Tibial nerve (tissue), 4 donors: ENCODE measurements at regions not wholly inside any gene's neighbourhood (a gene's known extent, or its start where the extent isn't known, plus 50 kb on each side); places are given as distances from the start of the nearest gene placed in this dataset.

Source experiments
- EP300 ChIP-seq, 2 donors: sonication (generic); formaldehyde crosslinking; IDR thresholded peaks; one replicate each; pipeline ENCODE4 v1.6.1; 2017; ENCODE audit warnings: antibody characterized with exemption in 2 of 2, mild to moderate bottlenecking in 1 of 2
- POLR2A ChIP-seq, 2 donors: fragments of 450-650 bp; IDR thresholded peaks; one replicate each; pipeline ENCODE4 v1.6.1; 2017; ENCODE audit warnings: antibody characterized with exemption in 2 of 2, mild to moderate bottlenecking in 2 of 2, moderate library complexity in 2 of 2
- TF ChIP-seq, protein P1 (sequence below), 5 experiments: fragments of 200-600 bp in 3 of 5; fragments of 450-650 bp in 2 of 5; sonication (generic) in 3 of 5; IDR thresholded peaks; one replicate each; pipeline ENCODE4 v1.5.1; 2016 to 2019; ENCODE audit warnings: antibody characterized with exemption in 5 of 5, mild to moderate bottlenecking in 3 of 5, moderate library complexity in 2 of 5

DNA sequence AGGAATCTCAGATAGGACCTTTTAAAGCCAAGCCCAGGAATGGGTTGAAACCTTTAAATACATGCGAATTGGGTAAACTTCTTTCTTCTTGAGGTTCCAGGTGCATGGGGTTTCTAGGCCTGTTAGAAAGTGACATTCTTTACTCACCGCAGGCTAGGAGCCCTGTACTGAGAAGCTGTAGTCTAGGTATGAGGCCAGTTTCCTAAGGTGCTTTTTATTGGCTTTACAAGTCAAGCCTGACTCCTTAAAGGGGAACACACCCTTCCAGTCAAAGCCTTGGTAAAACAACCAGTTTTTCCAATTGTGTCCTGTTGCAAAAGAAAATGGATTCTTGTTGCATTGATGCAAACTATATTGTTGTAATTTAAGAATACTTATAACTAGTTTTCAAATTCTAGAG is 76.1 kb upstream of the ATP11B start:
- TF ChIP-seq, protein P1, sequence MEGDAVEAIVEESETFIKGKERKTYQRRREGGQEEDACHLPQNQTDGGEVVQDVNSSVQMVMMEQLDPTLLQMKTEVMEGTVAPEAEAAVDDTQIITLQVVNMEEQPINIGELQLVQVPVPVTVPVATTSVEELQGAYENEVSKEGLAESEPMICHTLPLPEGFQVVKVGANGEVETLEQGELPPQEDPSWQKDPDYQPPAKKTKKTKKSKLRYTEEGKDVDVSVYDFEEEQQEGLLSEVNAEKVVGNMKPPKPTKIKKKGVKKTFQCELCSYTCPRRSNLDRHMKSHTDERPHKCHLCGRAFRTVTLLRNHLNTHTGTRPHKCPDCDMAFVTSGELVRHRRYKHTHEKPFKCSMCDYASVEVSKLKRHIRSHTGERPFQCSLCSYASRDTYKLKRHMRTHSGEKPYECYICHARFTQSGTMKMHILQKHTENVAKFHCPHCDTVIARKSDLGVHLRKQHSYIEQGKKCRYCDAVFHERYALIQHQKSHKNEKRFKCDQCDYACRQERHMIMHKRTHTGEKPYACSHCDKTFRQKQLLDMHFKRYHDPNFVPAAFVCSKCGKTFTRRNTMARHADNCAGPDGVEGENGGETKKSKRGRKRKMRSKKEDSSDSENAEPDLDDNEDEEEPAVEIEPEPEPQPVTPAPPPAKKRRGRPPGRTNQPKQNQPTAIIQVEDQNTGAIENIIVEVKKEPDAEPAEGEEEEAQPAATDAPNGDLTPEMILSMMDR (IDR thresholded peaks at IDR 0.05), result no peak
- TF ChIP-seq POLR2A (IDR thresholded peaks at IDR 0.05) (no peak), EP300 (IDR thresholded peaks at IDR 0.05) (no peak)
